ENCODE measurements at regions not wholly inside any gene's neighbourhood (a gene's known extent, or its start where the extent isn't known, plus 50 kb on each side); places are given as distances from the start of the nearest gene placed in this dataset.

- TF ChIP-seq POLR2A (IDR thresholded peaks at IDR 0.05) = no peak
- TF ChIP-seq CTCF (IDR thresholded peaks at IDR 0.05) = no peak
Observed at GRCh38 chr3:115341208-115341607, 194.1 kb upstream of the ZBTB20 start.
